GM21367 (cell line): ENCODE measurements at regions not wholly inside any gene's neighbourhood (a gene's known extent, or its start where the extent isn't known, plus 50 kb on each side); places are given as distances from the start of the nearest gene placed in this dataset.

Experiments
- ATAC-seq: cut with Tn5 transposase; IDR thresholded peaks from one replicate; pipeline ENCODE4 v1.9.1; 2021; ENCODE audit not compliant: unreplicated experiment

- no peak for ATAC-seq
These were observed 134.2 kb upstream of the MAF start for GRCh38 chr16:79734721-79735120.

GRCh38 chr16:79728923-79729240 is 128.3 kb upstream of the MAF start:
- no peak for ATAC-seq

- ATAC-seq = no peak
These were observed 127.7 kb upstream of the MAF start for GRCh38 chr16:79728048-79728922.

GRCh38 chr16:79726902-79727301 is 126.4 kb upstream of the MAF start:
- no peak for ATAC-seq

GRCh38 chr16:79725051-79725450 is 124.5 kb upstream of the MAF start:
- no peak for ATAC-seq

- ATAC-seq = no peak
These were observed 123.1 kb upstream of the MAF start for GRCh38 chr16:79723583-79724168.

GRCh38 chr16:79721270-79721669 is 120.7 kb upstream of the MAF start:
- ATAC-seq = no peak

GRCh38 chr16:79717333-79718137 is 117.0 kb upstream of the MAF start:
- no peak for ATAC-seq

GRCh38 chr16:79716645-79717332 is 116.3 kb upstream of the MAF start:
- no peak for ATAC-seq

GRCh38 chr16:79715061-79715460 is 114.5 kb upstream of the MAF start:
- ATAC-seq = no peak

GRCh38 chr16:79714440-79714839 is 113.9 kb upstream of the MAF start:
- no peak for ATAC-seq

GRCh38 chr16:79713609-79714309 is 113.2 kb upstream of the MAF start:
- no peak for ATAC-seq

- ATAC-seq = no peak
These were observed 111.7 kb upstream of the MAF start for GRCh38 chr16:79712276-79712675.

GRCh38 chr16:79707876-79708275 is 107.3 kb upstream of the MAF start:
- ATAC-seq = no peak

- ATAC-seq = no peak
These were observed 102.5 kb upstream of the MAF start for GRCh38 chr16:79703066-79703465.

GRCh38 chr16:79698341-79698753 is 97.8 kb upstream of the MAF start:
- ATAC-seq = no peak

- ATAC-seq = no peak
These were observed 97.1 kb upstream of the MAF start for GRCh38 chr16:79697562-79698112.

- ATAC-seq = no peak
These were observed 90.5 kb upstream of the MAF start for GRCh38 chr16:79691007-79691406.

GRCh38 chr16:79690159-79690558 is 89.6 kb upstream of the MAF start:
- no peak for ATAC-seq
